ENCODE measurements at regions not wholly inside any gene's neighbourhood (a gene's known extent, or its start where the extent isn't known, plus 50 kb on each side); places are given as distances from the start of the nearest gene placed in this dataset.

DNA sequence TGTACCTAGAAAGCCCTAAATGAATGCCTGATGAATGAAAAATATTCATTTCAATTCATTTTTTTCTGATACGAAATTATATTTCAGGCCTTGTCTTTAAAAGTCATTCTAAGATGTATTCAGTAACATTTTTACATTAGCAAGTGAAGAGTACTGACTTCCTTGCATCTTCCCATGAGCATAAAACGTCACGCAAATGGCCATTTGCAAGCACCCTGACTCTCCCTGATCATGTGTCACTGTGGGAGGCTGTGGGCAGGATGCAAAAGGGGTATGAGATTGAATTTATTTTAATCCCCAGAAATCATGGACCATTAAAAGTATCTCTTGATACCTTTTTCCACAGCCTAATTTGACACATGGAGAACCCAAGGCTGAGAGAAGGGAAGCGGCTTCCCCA, 105.0 kb downstream of the BDH1 start:
- TF ChIP-seq POLR2A (IDR thresholded peaks at IDR 0.05; ENCODE audit: low read length), result no peak
- no peak for TF ChIP-seq GATA1 (IDR thresholded peaks at IDR 0.05; ENCODE audit: low read depth, low read length)

Measured in erythroblast (primary cell).